Central memory CD8-positive, alpha-beta T cell (primary cell): ENCODE measurements at regions not wholly inside any gene's neighbourhood (a gene's known extent, or its start where the extent isn't known, plus 50 kb on each side); places are given as distances from the start of the nearest gene placed in this dataset.

Experiments
- ATAC-seq: fragments of 150-1000 bp; cut with Tn5 transposase; replicated peaks from 2 replicates; pipeline ENCODE4 v1.10.0; 2022; ENCODE audit warnings: mild to moderate bottlenecking, moderate FRiP score, moderate number of reproducible peaks; ENCODE audit not compliant: poor library complexity, severe bottlenecking; ENCODE audit errors: extremely low read depth
- DNase-seq, 2 donors: peaks; one replicate each; pipeline ENCODE4 v3.0.0; 2021; ENCODE audit warnings: low spot score in 2 of 2
- H3K27ac Mint-ChIP-seq: one replicate; pipeline ENCODE4 v1.8.0; 2022; ENCODE audit warnings: low read depth, mild to moderate bottlenecking, moderate library complexity, mixed read lengths
- H3K27me3 Mint-ChIP-seq: one replicate; pipeline ENCODE4 v1.8.0; 2022; ENCODE audit warnings: mixed read lengths
- H3K36me3 Mint-ChIP-seq: one replicate; pipeline ENCODE4 v1.8.0; 2022; ENCODE audit warnings: mild to moderate bottlenecking, moderate library complexity, mixed read lengths; ENCODE audit not compliant: insufficient read depth
- H3K4me1 Mint-ChIP-seq: one replicate; pipeline ENCODE4 v1.8.0; 2022; ENCODE audit warnings: mixed read lengths
- H3K4me3 Mint-ChIP-seq: one replicate; pipeline ENCODE4 v1.8.0; 2022; ENCODE audit warnings: mild to moderate bottlenecking, moderate library complexity, mixed read lengths
- H3K9me3 Mint-ChIP-seq: one replicate; pipeline ENCODE4 v1.8.0; 2022; ENCODE audit warnings: mixed read lengths

- DNase-seq (no peak), ATAC-seq (no peak)
- Mint-ChIP-seq H3K27ac (no peak overlapping the region), H3K27me3 (no peaks in the 10 kb centered on the region), H3K9me3 (peaks cover 13% of the 10 kb centered on the region), H3K4me1 (no peaks in the 10 kb centered on the region), H3K36me3 (no peaks in the 10 kb centered on the region), H3K4me3 (no peak overlapping the region)
Observed at GRCh38 chr1:82225421-82226185, 424.9 kb downstream of the ADGRL2 start.

- no peaks in the 10 kb centered on the region for H3K27me3 Mint-ChIP-seq
- ATAC-seq (no peak), DNase-seq (no peak)
- H3K4me3 Mint-ChIP-seq = no peak overlapping the region
- no peaks in the 10 kb centered on the region for H3K36me3 Mint-ChIP-seq
- H3K9me3 Mint-ChIP-seq = peaks cover 18% of the 10 kb centered on the region
- H3K27ac Mint-ChIP-seq = no peak overlapping the region
- H3K4me1 Mint-ChIP-seq = no peaks in the 10 kb centered on the region
Observed at GRCh38 chr1:82223091-82223490, 422.4 kb downstream of the ADGRL2 start.

- no peak for DNase-seq
- Mint-ChIP-seq H3K4me1 (no peaks in the 10 kb centered on the region), H3K27ac (no peak overlapping the region), H3K4me3 (no peak overlapping the region), H3K27me3 (no peaks in the 10 kb centered on the region), H3K36me3 (no peaks in the 10 kb centered on the region), H3K9me3 (peaks cover 18% of the 10 kb centered on the region)
- no peak for ATAC-seq
Observed at GRCh38 chr1:82221721-82222120, 421.0 kb downstream of the ADGRL2 start.

- H3K27me3 Mint-ChIP-seq = no peaks in the 10 kb centered on the region
- H3K4me3 Mint-ChIP-seq = no peak overlapping the region
- no peaks in the 10 kb centered on the region for H3K4me1 Mint-ChIP-seq
- H3K27ac Mint-ChIP-seq = no peak overlapping the region
- peaks cover 18% of the 10 kb centered on the region for H3K9me3 Mint-ChIP-seq
- DNase-seq (no peak), ATAC-seq (no peak)
- no peaks in the 10 kb centered on the region for H3K36me3 Mint-ChIP-seq
Observed at GRCh38 chr1:82220754-82221153, 420.0 kb downstream of the ADGRL2 start.

GRCh38 chr1:82219841-82220240, 419.1 kb downstream of the ADGRL2 start:
- Mint-ChIP-seq H3K36me3 (no peaks in the 10 kb centered on the region), H3K27me3 (no peaks in the 10 kb centered on the region), H3K27ac (no peak overlapping the region), H3K4me1 (no peaks in the 10 kb centered on the region), H3K9me3 (peaks cover 25% of the 10 kb centered on the region), H3K4me3 (no peak overlapping the region)
- no peak for ATAC-seq
- no peak for DNase-seq

- ATAC-seq (no peak), DNase-seq (no peak)
- H3K9me3 Mint-ChIP-seq = peaks cover 20% of the 10 kb centered on the region
- H3K4me3 Mint-ChIP-seq = no peak overlapping the region
- no peak overlapping the region for H3K27ac Mint-ChIP-seq
- H3K27me3 Mint-ChIP-seq = no peaks in the 10 kb centered on the region
- no peaks in the 10 kb centered on the region for H3K4me1 Mint-ChIP-seq
- no peaks in the 10 kb centered on the region for H3K36me3 Mint-ChIP-seq
Observed at GRCh38 chr1:82218846-82219245, 418.1 kb downstream of the ADGRL2 start.

- H3K27me3 Mint-ChIP-seq = no peaks in the 10 kb centered on the region
- H3K9me3 Mint-ChIP-seq = peaks cover 22% of the 10 kb centered on the region
- no peak overlapping the region for H3K27ac Mint-ChIP-seq
- no peak for DNase-seq
- H3K4me1 Mint-ChIP-seq = no peaks in the 10 kb centered on the region
- no peaks in the 10 kb centered on the region for H3K36me3 Mint-ChIP-seq
- no peak overlapping the region for H3K4me3 Mint-ChIP-seq
- ATAC-seq = no peak
Observed at GRCh38 chr1:82215853-82216175, 415.1 kb downstream of the ADGRL2 start.

- DNase-seq (no peak), ATAC-seq (no peak)
- Mint-ChIP-seq H3K27ac (no peak overlapping the region), H3K9me3 (peaks cover 17% of the 10 kb centered on the region), H3K36me3 (no peaks in the 10 kb centered on the region), H3K27me3 (no peaks in the 10 kb centered on the region), H3K4me1 (no peaks in the 10 kb centered on the region), H3K4me3 (no peak overlapping the region)
Observed at GRCh38 chr1:82215056-82215852, 414.5 kb downstream of the ADGRL2 start.

- ATAC-seq (no peak), DNase-seq (no peak)
- H3K36me3 Mint-ChIP-seq = no peaks in the 10 kb centered on the region
- no peaks in the 10 kb centered on the region for H3K27me3 Mint-ChIP-seq
- no peak overlapping the region for H3K27ac Mint-ChIP-seq
- no peak overlapping the region for H3K4me3 Mint-ChIP-seq
- no peaks in the 10 kb centered on the region for H3K4me1 Mint-ChIP-seq
- H3K9me3 Mint-ChIP-seq = peaks cover 15% of the 10 kb centered on the region
Observed at GRCh38 chr1:82214606-82215005, 413.9 kb downstream of the ADGRL2 start.

GRCh38 chr1:82197606-82198005, 396.9 kb downstream of the ADGRL2 start:
- H3K27ac Mint-ChIP-seq = no peak overlapping the region
- H3K4me1 Mint-ChIP-seq = no peaks in the 10 kb centered on the region
- ATAC-seq = no peak
- no peak for DNase-seq
- H3K36me3 Mint-ChIP-seq = no peaks in the 10 kb centered on the region
- H3K4me3 Mint-ChIP-seq = no peak overlapping the region
- peaks cover 8% of the 10 kb centered on the region for H3K9me3 Mint-ChIP-seq
- H3K27me3 Mint-ChIP-seq = no peaks in the 10 kb centered on the region

- Mint-ChIP-seq H3K27me3 (no peaks in the 10 kb centered on the region), H3K4me3 (no peak overlapping the region), H3K9me3 (peaks cover 9% of the 10 kb centered on the region), H3K36me3 (no peaks in the 10 kb centered on the region), H3K4me1 (no peaks in the 10 kb centered on the region), H3K27ac (no peak overlapping the region)
- ATAC-seq (no peak), DNase-seq (no peak)
Observed at GRCh38 chr1:82195245-82195644, 394.5 kb downstream of the ADGRL2 start.

GRCh38 chr1:82185084-82185483, 384.4 kb downstream of the ADGRL2 start:
- no peak overlapping the region for H3K4me3 Mint-ChIP-seq
- H3K36me3 Mint-ChIP-seq = no peaks in the 10 kb centered on the region
- H3K27ac Mint-ChIP-seq = no peak overlapping the region
- H3K4me1 Mint-ChIP-seq = no peaks in the 10 kb centered on the region
- ATAC-seq (no peak), DNase-seq (no peak)
- peaks cover 10% of the 10 kb centered on the region for H3K9me3 Mint-ChIP-seq
- no peaks in the 10 kb centered on the region for H3K27me3 Mint-ChIP-seq

GRCh38 chr1:82181846-82182245, 381.1 kb downstream of the ADGRL2 start:
- peaks cover 15% of the 10 kb centered on the region for H3K9me3 Mint-ChIP-seq
- no peak overlapping the region for H3K27ac Mint-ChIP-seq
- no peak for DNase-seq
- H3K27me3 Mint-ChIP-seq = no peaks in the 10 kb centered on the region
- ATAC-seq = no peak
- no peaks in the 10 kb centered on the region for H3K36me3 Mint-ChIP-seq
- no peaks in the 10 kb centered on the region for H3K4me1 Mint-ChIP-seq
- no peak overlapping the region for H3K4me3 Mint-ChIP-seq
